Globus pallidus (tissue), 1 donor: ENCODE measurements at regions not wholly inside any gene's neighbourhood (a gene's known extent, or its start where the extent isn't known, plus 50 kb on each side); places are given as distances from the start of the nearest gene placed in this dataset.
A peak's percentile ranks its signal among the peaks of the same experiment; 100 is the strongest.
"Not testable (repeated sequence)": the region's sequence is repeated elsewhere in the genome, so short reads cannot be mapped to it uniquely, and the experiment has no call there.

Experiments
- DNase-seq: peaks from one replicate; pipeline ENCODE4 v3.0.0-alpha.2; 2015; ENCODE audit warnings: low spot score

DNA sequence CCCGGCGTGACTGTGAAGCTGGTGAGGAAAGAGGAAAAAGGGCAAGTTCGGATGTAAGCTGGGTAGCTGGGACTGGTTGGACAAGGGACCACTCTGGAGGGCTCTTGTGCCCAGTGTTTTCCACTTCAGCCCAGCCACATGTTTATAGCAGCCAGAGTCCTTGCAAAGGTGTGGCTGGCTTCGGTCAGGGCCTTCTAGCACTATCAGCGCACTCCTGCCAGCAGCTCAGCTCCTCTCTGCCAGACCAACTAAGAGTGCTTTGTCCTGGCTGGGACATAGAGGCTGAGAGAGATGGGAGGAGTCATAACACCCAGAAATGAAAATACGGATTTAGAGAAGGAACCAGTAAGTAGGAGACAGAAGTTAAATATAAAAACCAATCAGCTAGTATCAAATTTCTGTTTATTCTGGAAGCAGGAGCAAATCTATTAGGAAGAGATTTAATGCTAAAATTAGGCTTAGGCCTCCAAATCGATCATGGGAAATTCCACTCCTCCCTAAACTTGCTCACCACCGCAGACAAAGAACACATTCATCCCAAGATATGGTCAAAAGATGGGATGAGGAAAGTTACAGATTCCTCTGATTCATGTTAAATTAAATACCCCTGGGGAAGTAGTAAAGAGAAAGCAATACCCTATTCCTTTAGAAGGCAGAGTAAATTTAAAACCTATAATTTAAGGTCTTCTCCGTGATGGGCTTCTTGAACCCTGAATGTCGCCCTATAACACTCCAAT is 135.0 kb downstream of the RALA start:
- DNase-seq: peak; percentile 24

DNA sequence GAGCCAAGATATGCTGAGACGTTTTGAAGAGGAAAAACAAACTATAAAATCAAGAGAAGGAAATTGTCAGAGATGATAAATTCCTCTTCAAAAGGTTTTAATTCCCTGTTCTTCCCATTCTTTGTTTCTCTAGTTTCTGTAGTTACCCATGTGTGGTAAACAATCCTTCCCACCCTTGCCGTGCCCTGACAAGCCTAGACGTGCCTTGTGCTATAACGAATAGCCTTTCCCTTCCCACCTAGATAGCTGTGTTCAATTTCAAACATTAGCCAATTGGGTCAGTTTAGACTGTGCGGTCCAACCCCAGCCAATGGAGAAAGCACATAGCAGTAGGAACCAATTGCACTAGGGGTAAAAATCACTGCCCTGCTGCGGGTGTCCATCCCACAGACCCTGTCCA is 138.1 kb downstream of the RALA start:
- no peak for DNase-seq

DNA sequence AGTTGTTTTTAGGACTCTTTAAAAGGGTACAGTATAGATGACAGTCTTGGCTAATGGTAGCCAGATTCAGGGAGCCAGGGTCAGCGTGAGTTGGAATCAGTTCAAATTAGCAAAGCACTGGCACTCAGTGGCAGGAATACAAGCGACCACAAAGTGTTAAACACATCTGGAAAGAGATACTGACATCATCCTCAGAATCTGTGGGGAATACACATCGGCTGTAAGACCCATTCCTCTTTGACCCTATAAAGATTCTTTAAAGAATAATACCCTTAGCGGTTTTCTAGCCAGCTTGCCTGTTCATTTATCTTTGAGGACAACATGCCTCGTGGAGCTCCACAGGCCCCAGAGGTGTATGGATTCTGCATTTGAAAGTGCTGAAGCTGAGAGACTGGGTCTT is 139.1 kb downstream of the RALA start:
- not testable (repeated sequence) for DNase-seq

DNA sequence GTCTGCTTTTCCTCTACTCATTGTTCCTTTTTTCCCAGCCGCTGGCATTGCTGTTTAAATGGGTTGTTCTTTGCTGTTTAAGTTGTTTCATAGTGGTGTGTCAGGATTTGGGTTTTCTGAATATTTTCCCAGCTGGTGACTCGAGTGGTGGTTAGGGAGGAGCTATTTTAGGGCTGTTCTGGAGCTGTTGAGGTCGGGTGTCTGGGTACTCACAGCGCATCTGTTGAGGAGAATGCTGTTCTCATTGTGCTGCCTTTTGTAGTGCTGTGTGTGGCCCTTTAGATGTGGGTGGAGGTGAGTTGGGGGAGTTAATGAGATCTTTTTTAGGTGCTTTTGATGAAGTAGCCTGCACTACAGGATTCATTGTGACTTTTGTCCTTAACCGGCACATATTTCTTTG is 139.5 kb downstream of the RALA start:
- not testable (repeated sequence) for DNase-seq

DNA sequence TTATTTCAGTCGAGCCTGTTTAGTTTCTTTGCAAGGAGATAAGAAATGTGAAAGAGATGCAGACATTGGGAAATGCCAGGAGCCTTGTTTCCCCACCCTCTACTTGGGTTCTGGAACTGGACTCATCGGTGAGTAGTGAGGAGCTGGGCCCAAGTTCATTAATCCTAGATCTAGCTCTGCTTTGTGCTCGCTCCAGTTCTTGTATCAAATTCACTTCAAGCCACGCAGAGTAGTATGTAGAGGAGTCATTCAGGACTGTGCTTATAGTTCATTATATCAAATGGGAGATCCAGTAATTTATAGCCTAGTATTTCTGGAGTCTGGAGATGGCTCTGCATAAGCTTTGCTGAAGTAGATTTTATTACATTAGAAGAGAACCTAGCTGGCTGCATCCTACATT is 142.5 kb downstream of the RALA start:
- DNase-seq: not testable (repeated sequence)

DNA sequence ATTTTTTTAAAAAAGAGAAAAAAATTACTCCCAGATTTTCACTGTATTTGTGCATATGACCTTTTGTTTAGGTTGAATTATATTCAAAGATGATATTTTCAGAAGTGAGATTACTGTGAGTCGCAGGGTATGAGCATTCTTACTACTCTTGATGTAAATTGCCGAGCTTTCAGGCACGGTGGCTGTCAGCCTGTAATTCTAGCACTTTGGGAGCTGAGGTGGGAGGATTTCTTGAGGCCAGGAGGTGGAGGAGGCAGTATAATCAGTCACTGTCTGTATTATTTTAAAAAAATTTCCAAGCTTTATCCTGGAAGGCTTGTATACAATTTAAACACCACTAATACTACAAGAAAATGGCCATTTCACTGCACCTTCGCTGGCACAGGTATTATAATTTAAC is 145.1 kb downstream of the RALA start:
- not testable (repeated sequence) for DNase-seq

DNA sequence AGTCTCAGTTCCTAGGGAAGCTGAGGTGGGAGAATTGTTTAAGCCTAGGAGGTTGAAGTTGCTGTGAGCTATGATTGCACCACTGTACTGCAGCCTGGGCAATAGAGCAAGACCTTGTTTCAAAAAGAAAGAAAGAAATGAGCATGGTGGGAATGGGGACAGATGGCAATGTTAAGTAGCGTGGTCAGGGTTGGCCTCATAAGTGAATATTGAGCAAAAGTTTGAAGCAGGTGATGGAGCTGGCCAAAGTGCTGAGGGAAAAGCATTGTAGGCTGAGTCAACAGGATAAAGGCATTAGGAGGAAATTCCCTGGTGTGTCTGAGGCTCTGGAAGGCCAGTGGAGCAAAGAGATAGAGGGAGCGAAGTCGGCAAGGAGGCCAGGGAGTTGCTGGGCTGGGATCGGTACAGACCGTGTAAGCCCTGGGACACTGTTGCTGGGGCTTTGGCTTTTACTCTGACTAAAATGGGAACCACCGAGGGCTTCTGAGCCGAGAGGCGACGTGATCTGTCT is 151.0 kb downstream of the RALA start:
- not testable (repeated sequence) for DNase-seq

DNA sequence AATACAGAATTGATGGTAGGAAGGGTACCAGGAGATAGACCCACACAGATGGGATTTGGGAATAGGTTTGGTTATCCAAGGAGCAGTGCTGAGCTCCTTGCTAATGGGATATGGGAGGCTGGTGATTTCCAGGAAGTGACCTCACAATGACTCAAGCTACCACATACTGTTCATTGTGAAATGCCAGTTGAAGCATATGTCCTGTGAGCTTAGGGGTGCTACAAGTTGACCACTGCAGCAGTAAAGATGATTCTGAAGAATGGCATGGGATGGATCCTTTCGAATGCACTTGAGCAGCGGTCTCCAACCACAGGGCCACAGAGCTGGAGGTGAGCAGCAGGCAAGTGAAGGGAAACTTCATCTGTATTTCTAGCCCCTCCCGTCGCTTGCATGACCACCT is 158.2 kb downstream of the RALA start:
- DNase-seq: not testable (repeated sequence)

DNA sequence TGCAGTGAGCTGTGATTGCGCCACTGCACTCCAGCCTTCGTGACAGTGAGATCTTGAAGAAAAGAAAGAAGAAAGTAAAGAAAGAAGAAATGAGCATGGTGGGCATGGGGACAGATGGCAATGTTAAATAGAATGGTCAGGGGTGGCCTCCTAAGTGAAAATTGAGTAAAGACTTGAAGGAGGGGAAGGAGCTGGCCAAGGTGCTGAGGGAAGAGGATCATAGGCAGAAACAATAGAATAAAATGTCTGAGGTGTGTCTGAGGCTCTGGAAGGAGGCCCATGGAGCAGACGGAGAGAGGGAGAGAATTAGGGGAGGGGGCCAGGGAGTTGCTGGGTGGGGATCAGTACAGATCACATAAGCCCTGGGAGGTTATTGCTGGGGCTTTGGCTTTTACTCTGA is 163.1 kb downstream of the RALA start:
- DNase-seq: not testable (repeated sequence)

DNA sequence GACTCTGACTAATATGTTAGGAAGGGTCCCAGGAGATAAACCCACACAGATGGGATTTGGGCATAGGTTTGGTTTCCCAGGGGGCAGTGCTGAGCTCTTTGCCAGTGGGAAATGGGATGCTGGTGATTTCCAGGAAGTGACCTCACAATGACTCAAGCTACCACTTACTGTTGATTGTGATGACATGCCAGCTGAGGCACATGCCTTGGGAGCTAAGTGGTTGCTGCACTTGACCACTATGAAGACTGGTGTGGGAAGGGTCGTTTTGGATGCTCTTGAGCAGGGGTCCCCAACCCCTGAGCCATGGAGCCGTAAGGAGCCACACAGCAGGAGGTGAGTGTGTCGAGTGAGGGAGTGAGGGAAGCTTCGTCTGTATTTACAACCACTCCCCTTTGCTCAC is 159.0 kb upstream of the CDK13 start:
- not testable (repeated sequence) for DNase-seq

DNA sequence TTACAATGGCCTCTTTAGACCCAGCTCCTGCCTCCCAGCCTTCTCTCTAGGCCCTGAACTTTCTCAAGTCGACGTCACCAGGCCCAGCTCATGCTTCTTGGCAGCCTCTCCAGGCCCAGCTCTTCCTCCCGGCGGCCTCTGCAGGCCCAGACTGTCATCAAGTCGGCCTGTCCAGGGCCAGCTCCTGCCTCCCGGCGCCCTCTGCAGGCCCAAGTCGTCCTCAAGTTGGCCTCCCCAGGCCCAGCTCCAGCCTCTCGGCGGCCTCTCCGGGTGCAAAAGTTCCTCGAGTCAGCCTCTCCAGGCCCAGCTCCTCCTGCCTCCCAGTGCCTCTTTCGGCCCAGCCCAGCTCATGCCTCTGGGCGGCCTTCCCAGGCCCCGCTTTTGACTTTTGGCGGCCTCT is 158.1 kb upstream of the CDK13 start:
- DNase-seq: not testable (repeated sequence)

DNA sequence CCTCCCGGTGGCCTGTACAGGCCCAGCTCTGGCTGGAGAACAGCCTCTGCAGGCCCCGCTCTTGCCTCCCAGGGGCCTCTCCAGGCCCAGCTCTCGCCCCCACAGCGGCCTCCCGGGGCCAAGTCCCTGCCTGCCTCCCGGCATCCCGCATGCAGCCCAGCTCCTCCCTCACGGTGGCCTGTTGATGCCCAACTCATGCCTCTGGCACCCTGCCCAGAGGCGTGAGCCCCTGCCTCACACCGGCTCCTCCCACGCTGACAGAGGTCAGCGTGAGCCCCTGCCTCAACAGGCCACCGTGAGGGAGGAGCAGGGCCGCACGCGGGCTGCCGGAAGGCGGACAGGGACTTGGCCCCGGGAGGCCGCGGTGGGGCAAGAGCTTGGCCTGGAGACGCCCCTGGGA is 157.0 kb upstream of the CDK13 start:
- DNase-seq: not testable (repeated sequence)

DNA sequence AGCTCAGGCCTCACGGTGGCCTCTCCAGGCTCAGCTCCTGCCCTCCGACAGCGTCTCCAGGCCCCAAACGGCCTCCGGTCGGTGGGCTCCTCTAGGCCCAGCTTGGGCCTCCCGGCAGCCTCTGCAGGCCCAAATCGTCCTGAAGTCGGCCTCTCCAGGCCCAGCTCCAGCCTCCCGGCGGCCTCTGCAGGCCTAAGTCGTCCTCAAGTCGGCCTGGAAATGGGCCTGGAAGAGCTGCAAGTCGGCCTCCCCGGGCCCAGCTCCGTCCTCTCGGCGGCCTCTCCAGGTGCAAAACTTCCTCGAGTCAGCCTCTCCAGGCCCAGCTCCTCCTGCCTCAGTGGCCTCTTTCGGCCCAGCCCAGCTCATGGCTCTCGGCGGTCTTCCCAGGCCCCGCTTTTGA is 156.2 kb upstream of the CDK13 start:
- not testable (repeated sequence) for DNase-seq

DNA sequence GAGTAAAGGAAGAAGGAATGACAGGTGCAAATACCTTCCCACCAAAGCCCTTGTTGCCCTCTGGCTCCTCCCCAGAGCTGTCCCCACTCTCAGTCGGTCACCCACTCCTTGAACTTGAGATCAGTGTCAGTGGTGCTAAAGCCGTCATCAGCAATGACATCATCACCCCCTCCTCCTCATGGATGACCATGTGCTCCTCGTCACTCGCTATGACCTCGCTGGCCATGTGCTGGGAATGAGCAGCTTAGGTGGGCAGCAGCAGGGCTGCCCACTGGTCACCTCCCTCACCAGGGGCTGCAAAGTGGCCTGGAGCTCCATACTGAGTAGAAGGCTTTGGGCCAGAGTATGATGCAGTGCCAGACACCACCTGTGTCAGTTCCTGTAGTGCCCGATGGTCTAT is 153.1 kb upstream of the CDK13 start:
- DNase-seq: not testable (repeated sequence)

DNA sequence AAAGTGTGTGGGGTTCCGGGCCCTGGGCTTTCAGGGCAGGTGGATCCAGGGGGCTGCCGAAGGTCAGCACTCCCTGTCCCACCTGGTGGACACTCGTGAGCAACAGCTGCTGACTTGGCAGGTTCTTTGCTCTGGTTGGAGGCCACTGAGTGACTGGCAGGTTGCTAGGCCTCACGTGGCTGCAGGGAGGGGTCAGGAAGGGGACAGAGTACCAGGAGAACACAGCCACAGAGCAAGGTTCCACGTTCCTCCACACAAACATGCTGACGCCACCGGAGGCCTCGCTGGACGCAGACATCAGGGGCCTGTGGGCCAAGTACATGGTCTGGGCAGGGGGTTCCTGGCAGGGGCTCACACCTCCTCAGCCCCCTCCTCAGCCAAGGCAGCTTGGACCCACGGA is 152.0 kb upstream of the CDK13 start:
- DNase-seq: not testable (repeated sequence)

DNA sequence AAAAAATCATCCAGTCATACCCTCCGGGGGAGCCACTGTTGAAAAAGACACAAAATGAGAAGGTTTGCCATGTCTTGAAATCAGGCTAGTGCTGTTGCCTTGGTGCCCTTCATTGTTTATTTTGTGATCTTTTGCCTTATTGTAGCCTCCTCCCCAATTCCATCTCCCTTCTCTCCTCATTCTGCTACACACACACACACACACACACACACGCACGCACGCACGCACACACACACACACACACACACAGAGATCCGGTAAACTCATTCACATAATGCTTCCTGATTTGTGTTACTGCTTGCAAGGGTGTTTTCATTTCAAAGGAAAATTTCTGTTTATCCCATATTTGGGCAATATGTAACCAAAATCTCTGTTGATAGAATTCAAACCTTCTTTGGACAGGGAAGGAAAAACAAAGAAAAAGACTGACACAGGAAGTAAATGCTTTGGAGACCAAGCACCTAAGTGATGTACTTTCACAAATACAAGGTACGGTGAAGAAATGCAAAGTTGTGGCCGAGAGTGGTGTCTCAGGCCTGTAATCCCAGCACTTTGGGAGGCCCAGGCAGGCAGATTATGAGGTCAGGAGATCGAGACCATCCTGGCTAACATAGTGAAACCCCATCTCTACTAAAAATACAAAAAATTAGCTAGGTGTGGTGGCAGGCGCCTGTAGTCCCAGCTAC is 141.1 kb upstream of the CDK13 start:
- DNase-seq: no peak

DNA sequence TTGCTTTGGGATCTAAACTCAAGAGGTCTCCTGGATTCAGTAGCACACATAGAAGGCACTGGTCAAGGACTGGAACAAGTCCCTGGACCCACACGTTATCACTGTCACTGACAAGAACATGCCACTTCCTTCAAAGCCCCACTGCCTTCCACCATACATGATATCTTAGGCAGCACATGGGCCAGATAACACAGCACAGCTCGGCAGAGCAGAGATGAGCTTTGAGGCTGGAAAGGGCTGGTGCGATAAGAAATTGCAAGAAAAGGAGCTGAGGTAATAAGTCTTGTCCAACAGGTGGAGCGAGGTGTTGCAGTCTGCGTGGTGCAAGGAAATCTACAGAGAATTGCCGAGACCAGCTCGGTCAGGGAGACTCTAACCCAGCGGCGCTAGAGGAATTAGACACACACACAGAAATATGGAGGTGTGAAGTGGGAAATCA is 139.8 kb upstream of the CDK13 start:
- no peak for DNase-seq

DNA sequence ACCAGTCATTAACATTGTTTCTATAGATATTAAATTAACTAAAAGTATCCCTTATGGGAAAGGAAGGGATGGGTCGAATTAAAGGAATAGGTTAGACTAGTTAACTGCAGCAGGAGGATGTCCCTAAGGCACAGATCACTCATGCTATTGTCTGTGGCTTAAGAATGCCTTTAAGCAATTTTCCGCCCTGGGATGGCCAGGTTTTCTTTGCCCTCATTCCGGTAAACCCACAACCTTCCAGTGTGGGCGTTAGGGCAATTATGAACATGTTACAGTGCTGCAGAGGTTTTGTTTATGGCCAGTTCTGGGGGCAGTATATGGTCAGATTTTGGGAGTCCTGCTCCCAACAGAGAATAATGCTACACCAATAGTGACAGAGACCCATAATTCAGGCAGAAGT is 139.3 kb upstream of the CDK13 start:
- no peak for DNase-seq

DNA sequence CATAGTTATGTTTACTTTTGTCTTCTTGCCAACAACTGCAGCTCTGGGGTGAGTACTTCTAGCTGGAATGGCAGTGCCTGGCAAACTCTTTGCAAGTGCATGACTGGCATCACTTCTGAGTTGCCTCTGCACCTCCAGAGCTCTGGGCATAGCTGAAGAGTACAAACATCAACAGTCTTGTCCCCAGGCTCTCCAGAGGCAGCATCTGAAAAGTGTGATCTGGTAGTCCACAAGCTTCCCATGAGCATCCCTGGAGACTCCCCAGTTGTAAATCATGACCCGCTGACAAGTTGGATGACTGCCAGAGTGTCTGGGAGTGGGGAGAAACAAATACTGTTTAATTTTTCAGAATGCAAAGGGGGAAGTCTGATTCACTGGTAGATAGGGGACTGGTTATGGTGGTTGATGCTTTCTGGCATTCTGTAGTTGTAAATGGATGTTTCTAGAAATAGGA is 138.9 kb upstream of the CDK13 start:
- DNase-seq: no peak

DNA sequence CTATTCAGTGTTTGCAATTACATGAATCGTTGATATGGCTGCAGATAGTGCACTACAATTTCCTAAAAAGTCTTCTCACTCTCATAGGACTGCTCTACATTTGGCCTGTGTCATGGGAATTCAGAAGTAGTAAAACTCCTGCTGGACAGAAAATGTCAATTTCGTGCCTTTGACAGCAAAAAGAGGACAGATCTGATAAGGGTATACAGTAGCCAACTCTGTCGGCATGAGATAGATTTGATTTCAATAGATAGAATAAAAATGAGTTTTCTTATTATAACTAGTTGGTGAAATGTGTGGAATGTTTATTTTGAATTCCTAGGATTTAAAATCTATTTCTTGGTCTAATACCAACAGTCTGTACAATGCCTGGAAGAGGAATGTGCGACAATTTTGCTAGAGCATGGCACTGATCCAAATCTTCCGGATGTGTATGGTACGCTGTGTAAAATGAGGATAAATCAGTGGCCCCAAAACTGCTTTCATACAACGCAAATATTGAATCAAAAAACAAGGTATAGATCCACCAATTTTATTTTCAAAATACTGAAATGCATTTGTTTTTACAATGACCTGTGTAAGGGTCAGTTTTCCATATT is 133.5 kb upstream of the CDK13 start:
- no peak for DNase-seq

DNA sequence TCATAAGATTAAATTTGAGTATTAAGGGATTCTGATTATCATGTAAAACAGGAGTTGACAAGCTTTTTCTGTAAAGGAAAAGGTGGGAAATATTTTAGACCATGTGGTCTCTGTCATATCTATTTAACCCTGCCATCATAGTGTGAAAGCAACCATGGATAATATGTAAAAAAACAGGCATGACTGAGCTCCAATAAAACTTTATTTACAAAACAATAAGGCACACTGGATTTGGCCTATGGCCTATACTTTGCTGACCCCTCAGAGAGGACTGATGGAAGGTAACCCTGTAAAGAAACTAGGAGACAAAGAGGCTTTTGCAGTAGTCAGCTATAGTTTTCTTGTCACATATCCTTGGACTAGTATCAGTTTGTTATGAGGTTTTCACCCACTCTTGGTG is 130.5 kb upstream of the CDK13 start:
- no peak for DNase-seq

DNA sequence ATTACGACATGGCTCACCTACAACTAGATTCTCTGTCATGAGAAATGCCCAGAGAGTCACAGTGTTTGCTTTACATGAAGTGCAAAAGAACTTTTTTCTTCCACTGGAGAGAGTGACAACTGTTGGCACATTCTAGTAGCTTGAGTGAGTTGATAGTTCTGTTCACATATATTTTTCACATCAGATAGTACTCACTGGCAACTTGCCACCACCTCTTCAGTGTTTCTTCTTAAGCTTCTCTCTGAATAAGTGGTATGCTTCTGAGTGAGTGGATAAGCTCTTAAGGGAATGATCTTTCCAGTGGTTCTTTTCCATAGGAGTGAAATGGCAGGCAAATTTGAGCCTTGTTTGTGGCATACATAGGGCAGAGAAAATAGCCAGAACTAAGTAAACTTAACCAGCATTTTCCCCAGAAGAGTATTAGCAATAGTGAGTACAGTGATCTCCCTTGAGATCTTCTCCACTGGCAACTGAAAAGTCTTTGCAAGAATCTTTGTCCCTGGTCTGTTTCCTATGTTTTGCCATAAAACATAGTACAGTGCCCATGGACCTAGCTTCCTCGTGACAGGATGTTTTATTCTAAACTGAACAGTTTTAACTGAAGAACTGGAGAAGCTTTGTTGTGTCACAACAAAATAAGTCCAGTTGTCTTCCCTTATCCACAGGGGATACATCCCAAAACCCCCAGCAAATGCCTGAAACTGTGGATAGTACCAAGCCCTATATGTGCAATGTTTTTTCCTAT is 125.4 kb upstream of the CDK13 start:
- no peak for DNase-seq
